GM18951 (cell line): ENCODE measurements at regions not wholly inside any gene's neighbourhood (a gene's known extent, or its start where the extent isn't known, plus 50 kb on each side); places are given as distances from the start of the nearest gene placed in this dataset.

Source experiments
- POLR2A ChIP-seq: IDR thresholded peaks from 4 replicates; pipeline ENCODE4 v1.6.1; 2011; ENCODE audit warnings: mild to moderate bottlenecking; ENCODE audit not compliant: insufficient read length, insufficient read depth; ENCODE audit errors: extremely low read depth
- in situ Hi-C: fragments of 300-500 bp; cut with MboI; formaldehyde crosslinking; loops from one replicate; pipeline ENCODE4 v1.12.0; 2022; ENCODE audit warnings: low sequenced_read_pairs, mixed read lengths, inconsistent platforms; ENCODE audit not compliant: unreplicated experiment

DNA sequence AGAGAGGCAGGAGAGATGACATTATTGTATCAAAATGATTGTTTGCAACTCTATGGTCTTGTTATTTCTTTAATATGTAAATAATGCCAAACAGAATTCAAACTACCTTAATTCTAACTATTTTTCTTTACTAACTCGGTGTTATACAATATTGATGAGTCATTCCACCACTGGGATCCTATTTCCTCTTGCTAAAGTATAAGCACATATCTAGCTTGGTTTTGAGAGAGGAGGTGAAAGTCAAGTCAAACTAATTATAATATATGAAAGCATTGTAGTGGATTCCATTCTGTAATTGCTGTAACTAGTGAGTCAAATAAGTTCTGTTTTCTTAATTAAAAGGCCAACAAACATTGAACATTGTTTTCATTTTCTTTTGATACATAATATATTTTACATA lies 837.6 kb downstream of the PDHA2 start:
- no peak for TF ChIP-seq POLR2A
- in situ Hi-C loops, result no loop called here

- TF ChIP-seq POLR2A, result no peak
- in situ Hi-C loops, result no loop called here
Observed at GRCh38 chr4:96681218-96681617, 841.3 kb downstream of the PDHA2 start.

DNA sequence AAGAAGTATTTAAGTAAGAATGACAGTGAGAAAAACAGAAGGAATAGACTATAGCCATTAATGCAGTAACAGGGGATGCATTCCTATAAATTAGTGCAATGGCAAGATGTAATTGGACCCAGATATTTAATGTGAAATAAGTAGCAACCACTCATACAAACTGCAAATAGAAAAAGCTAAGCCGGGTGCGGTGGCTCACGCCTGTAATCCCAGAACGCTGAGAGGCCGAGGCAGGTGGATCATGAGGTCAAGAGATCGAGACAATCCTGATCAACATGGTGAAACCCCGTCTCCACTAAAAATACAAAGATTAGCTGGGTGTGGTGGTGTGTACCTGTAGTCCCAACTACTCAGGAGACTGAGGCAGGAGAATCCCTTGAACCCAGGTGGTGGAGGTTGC lies 845.8 kb downstream of the PDHA2 start:
- in situ Hi-C loops, result no loop called here
- TF ChIP-seq POLR2A, result no peak

DNA sequence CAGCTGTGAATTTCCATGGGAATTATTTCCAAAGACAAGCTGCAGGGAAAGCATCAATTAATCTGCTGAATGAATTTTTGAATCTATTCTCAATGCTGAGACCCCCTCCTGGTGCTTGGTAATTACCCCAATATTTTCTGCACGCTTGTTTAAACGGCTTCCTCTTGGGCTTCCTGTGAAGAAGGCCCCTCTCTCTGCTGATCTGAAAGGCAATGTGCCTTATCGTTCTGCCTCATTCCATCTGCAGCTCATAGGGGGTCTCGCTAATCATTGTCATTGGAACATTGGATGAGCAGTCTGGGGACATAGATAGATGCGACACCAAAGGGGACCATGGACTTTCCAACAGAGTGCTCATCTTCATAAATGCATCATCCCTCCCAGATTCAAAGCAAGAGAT lies 851.6 kb downstream of the PDHA2 start:
- in situ Hi-C loops, result no loop called here
- TF ChIP-seq POLR2A, result no peak

- no peak for TF ChIP-seq POLR2A
- in situ Hi-C loops, result no loop called here
Observed at GRCh38 chr4:96698831-96699230, 858.9 kb downstream of the PDHA2 start.

GRCh38 chr4:96703265-96703664 lies 863.4 kb downstream of the PDHA2 start:
- TF ChIP-seq POLR2A, result no peak

GRCh38 chr4:96708766-96709165 lies 868.9 kb downstream of the PDHA2 start:
- in situ Hi-C loops, result no loop called here
- TF ChIP-seq POLR2A, result no peak

More at GRCh38 chr4:96703265-96703664, 863.4 kb downstream of the PDHA2 start:
- in situ Hi-C loops, result no loop called here

DNA sequence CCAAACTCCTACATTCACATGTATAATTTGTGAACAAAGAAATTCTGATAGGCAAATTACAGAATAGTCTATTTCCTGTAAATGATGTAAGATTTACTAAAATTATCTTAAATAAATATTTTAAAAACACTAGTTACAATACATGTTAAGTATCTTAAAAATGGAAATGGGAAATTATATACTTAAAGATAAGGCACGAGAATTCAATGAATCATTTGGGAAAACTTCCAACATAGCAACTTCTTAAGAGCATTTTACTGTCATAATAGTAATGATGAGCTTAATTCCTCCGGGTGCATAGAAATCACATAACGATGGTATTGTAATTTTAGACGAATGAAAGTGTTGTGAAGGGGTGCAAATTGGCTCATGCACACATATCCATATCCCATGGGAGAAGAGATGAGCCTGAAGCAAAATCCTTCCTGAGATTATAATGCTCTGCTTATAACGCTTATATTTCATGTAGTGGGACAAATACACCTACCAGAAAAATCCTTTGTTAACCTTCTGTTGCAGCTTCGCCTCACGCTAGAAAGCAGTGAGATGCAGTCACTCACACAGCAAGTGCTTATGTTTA lies 873.5 kb downstream of the PDHA2 start:
- in situ Hi-C loops, result no loop called here
- TF ChIP-seq POLR2A, result no peak

GRCh38 chr4:96729641-96730040 lies 889.7 kb downstream of the PDHA2 start:
- in situ Hi-C loops, result no loop called here
- no peak for TF ChIP-seq POLR2A

- in situ Hi-C loops, result no loop called here
- TF ChIP-seq POLR2A, result no peak
Observed at GRCh38 chr4:96730432-96730831, 890.5 kb downstream of the PDHA2 start.

- no peak for TF ChIP-seq POLR2A
- in situ Hi-C loops, result no loop called here
Observed at GRCh38 chr4:96736352-96736889, 896.5 kb downstream of the PDHA2 start.

GRCh38 chr4:96739101-96739500 lies 899.2 kb downstream of the PDHA2 start:
- TF ChIP-seq POLR2A, result no peak
- in situ Hi-C loops, result no loop called here

- no peak for TF ChIP-seq POLR2A
- in situ Hi-C loops, result no loop called here
Observed at GRCh38 chr4:96742332-96743014, 902.6 kb downstream of the PDHA2 start.

DNA sequence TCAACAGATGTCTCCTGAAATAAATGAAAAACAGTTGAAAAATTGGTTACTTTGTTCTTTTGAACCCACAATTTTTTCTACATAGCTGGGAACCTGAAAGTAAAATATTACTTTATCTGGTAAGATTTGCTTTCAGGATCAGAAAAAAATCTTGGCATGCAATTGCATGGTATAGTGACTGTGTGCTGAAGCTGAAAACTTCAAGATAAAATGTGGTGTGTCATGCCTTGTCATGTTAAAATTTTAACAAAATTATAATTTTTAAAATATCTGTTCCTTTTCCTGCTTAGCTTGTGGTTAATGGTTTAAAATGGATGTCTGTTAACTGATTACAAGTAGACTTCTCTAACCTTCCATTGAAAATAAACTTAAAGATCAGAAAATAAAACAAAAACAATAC lies 904.8 kb downstream of the PDHA2 start:
- TF ChIP-seq POLR2A, result no peak
- in situ Hi-C loops, result no loop called here

DNA sequence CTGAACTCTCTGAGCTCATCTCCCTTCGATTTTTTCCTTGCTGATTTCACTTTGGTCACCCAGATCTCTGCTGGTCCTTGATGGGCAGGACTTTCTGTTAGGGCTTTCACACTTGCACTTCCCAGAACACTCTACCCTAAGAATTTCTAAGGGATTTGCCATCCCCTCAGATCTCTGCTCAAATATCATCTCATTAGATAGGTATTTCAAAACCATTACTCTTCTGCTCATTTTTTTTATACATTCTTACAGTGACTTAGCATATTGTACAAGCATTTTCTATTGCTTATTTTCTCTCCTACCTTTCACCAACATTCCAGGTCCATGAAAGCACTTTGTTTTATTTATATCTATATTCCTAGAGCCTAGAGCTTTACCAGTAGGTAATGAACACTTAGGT lies 913.3 kb downstream of the PDHA2 start:
- in situ Hi-C loops, result no loop called here
- TF ChIP-seq POLR2A, result no peak
